ENCODE measurements at regions not wholly inside any gene's neighbourhood (a gene's known extent, or its start where the extent isn't known, plus 50 kb on each side); places are given as distances from the start of the nearest gene placed in this dataset.

DNA sequence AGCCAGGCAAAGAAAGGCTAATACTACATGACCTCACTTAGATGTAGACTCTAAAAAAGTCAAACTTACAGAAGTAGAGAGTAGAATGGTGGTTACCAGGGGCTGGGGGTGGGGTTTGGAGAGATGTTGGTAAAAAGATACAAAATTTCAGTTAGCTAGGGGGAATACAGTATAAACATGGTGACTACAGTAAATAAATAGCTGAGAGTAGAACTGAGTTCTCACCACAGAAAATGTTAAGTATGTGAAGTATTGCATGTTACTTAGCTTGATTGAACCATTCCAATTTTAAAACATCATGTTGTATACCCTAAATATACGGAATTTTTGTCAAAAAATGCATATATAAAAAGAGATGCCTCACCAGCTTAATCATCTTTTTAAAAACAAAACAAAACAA, 67.5 kb upstream of the DOCK9 start:
- TF ChIP-seq SRF (IDR thresholded peaks at IDR 0.05; ENCODE audit: low read depth) (no peak), CTCF (IDR thresholded peaks at IDR 0.05 in 2 of 3, conservative IDR thresholded peaks at IDR 0.05 in 1 of 3; ENCODE audit: borderline replicate concordance in 1 of 3, insufficient read depth in 1 of 3, low read depth in 2 of 3, low read length in 2 of 3) (no peak), POLR2A (IDR thresholded peaks at IDR 0.05; ENCODE audit: borderline replicate concordance, extremely low read depth, insufficient read depth, insufficient read length) (no peak), CEBPB (IDR thresholded peaks at IDR 0.05; ENCODE audit: low read depth) (no peak), JUND (IDR thresholded peaks at IDR 0.05) (no peak), EGR1 (IDR thresholded peaks at IDR 0.05; ENCODE audit: low read depth) (no peak), EZH2phosphoT487 (IDR thresholded peaks at IDR 0.05; ENCODE audit: borderline replicate concordance) (no peak), ELF1 (IDR thresholded peaks at IDR 0.05; ENCODE audit: borderline replicate concordance, low read depth) (no peak), SP1 (IDR thresholded peaks at IDR 0.05; ENCODE audit: low read depth) (no peak), YY1 (IDR thresholded peaks at IDR 0.05; ENCODE audit: extremely low read depth, insufficient replicate concordance, low read depth, low read length) (no peak), SIN3A (IDR thresholded peaks at IDR 0.05; ENCODE audit: low read depth) (no peak), ZBTB33 (IDR thresholded peaks at IDR 0.05; ENCODE audit: extremely low read depth, insufficient replicate concordance, low read length) (no peak)

All from HCT116 (cell line).